GM21529 (cell line): ENCODE measurements at regions not wholly inside any gene's neighbourhood (a gene's known extent, or its start where the extent isn't known, plus 50 kb on each side); places are given as distances from the start of the nearest gene placed in this dataset.

ENCODE experiments used
- ATAC-seq: cut with Tn5 transposase; IDR thresholded peaks from one replicate; pipeline ENCODE4 v1.9.1; 2021; ENCODE audit not compliant: unreplicated experiment

GRCh38 chr4:30837131-30837539 lies 117.0 kb downstream of the PCDH7 start:
- ATAC-seq = no peak

DNA sequence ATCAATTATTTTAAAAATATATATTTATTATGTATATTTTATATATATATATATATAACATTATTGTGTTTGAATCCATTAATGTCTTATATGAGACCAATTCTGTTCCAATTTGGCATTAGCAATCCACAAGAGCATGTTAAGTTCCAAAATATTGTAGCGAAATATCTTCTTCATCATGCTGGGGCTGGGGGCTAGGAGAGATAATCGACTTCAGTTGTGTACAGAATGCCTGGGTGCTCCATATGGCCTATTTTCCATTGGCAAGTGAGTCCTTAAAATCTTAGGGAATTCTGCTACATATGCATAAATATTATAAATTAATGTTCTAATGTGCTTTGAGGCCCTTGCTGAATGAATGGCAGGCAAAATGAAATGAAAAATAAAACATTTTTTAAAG lies 117.7 kb downstream of the PCDH7 start:
- ATAC-seq = no peak

- no peak for ATAC-seq
These were observed 118.2 kb downstream of the PCDH7 start for GRCh38 chr4:30838331-30838730.

GRCh38 chr4:30839583-30840520 lies 119.7 kb downstream of the PCDH7 start:
- ATAC-seq = no peak

- no peak for ATAC-seq
These were observed 120.4 kb downstream of the PCDH7 start for GRCh38 chr4:30840571-30840970.

DNA sequence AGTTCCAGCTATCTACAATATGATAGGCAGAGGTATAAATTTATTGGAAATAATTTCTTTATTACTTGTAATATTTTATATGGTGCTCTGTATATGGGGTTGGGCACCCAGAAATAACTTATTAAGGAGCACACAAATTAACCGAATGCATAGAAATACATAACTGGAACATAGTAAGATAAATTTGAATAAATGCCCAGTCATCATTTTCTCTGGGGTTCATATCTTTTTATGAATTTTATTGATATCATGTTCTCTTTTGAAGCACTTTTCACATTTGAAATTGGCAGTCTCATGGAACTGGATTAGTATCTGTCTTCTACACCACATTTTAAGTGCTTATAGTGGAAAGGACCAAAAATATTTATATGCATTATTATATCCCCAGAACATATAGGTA lies 122.0 kb downstream of the PCDH7 start:
- ATAC-seq = no peak

- ATAC-seq = no peak
These were observed 122.5 kb downstream of the PCDH7 start for GRCh38 chr4:30842689-30843088.

- no peak for ATAC-seq
These were observed 124.9 kb downstream of the PCDH7 start for GRCh38 chr4:30844861-30845582.

DNA sequence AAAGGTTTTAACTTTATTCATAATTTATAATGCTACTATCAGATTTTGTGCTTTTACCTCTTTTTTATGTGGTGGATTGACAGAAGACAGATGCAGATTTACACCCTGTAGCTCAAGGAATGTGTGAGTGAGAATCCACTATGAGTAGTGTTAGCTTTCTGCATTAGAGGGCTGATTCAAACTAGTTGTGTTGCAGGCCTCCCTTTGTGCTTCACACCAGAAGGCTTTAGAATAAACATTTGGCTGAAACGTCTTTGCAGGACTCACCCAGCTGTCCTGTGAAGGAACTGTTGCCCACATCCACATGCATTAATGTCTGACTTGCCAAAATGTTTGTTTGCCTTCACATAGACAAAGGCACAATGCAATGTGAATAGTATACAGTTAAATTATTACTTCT lies 127.0 kb downstream of the PCDH7 start:
- no peak for ATAC-seq

- no peak for ATAC-seq
These were observed 127.8 kb downstream of the PCDH7 start for GRCh38 chr4:30847958-30848357.

GRCh38 chr4:30854531-30854930 lies 134.4 kb downstream of the PCDH7 start:
- ATAC-seq = no peak

GRCh38 chr4:30855232-30855631 lies 135.1 kb downstream of the PCDH7 start:
- ATAC-seq = no peak

- no peak for ATAC-seq
These were observed 136.8 kb downstream of the PCDH7 start for GRCh38 chr4:30856795-30857564.

GRCh38 chr4:30860978-30861377 lies 140.8 kb downstream of the PCDH7 start:
- ATAC-seq = no peak

- ATAC-seq = no peak
These were observed 142.0 kb downstream of the PCDH7 start for GRCh38 chr4:30862196-30862595.

GRCh38 chr4:30863021-30863420 lies 142.9 kb downstream of the PCDH7 start:
- no peak for ATAC-seq

DNA sequence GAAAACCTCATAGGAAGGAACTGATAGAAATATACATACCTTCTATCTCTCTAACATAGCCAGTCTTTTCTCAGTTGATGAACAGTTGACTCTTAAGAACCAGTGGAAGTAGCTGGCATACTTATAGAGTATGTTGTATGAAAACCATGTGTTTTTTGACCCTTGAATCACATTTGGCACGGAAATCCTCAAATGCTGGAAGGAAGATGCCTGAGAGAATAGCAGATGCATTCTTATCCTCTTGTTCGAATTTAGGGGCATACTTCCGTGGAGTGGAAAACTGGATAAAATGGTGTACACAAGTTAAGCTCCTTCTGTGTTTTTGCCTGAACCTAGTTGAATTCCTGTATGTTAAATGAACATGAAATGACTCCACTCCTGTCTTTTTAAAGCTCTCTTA lies 145.5 kb downstream of the PCDH7 start:
- no peak for ATAC-seq

- no peak for ATAC-seq
These were observed 146.2 kb downstream of the PCDH7 start for GRCh38 chr4:30866346-30866745.

- ATAC-seq = no peak
These were observed 146.7 kb downstream of the PCDH7 start for GRCh38 chr4:30866907-30867306.

- ATAC-seq = no peak
These were observed 147.3 kb downstream of the PCDH7 start for GRCh38 chr4:30867427-30867826.

DNA sequence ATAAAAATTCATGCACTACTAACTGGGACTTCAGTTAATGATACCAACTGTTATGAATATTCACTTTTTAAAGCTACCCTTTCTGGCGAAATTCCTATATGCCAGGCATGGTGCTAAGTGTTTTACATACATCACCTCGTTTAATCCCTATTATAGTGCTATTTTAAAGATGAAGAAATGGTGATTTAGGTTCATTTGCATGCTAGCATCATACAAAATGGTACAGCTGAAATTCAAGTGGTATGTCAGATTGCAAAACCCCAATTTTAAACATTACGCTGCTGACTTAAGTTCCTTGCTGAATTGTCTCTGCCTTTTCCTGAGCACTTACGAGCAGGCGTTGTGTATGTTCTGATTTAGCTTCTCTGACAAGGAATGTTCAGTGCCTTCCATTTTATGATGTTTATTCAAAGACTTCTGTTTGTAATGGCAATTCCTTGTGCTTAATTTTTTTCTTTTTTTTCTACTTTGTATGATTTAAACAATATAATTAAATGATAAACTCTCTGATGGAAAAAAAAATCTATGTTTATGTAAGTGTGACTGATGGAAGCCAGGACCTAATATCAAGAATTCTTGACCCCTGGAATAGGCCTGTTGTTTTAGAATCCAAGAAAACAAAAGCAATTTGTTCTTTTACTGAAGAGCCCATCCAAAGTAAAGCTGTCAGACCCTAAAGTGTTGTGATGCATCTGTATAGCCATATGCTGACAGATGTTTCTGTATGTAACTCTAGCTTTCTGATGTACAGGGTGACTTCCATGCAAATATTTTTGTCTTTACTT lies 148.1 kb downstream of the PCDH7 start:
- ATAC-seq = no peak
